OCI-LY3 (cell line): ENCODE measurements at regions not wholly inside any gene's neighbourhood (a gene's known extent, or its start where the extent isn't known, plus 50 kb on each side); places are given as distances from the start of the nearest gene placed in this dataset.

Experiments used
- H2AFZ ChIP-seq: fragments of 200-600, 300-600 bp; shearing (Covaris generic); 2 replicates; pipeline ENCODE4 v1.6.0; 2014; ENCODE audit warnings: antibody characterized with exemption, low read depth, low read length
- H3K27ac ChIP-seq: fragments of 200-600, 300-600 bp; sonication (generic); 2 replicates; pipeline ENCODE4 v1.5.1; 2014; ENCODE audit warnings: mild to moderate bottlenecking, low read length, moderate library complexity, mixed read lengths
- H3K27me3 ChIP-seq: fragments of 200-600, 300-600 bp; sonication (generic); 2 replicates; pipeline ENCODE4 v1.6.1; 2014; ENCODE audit warnings: low read depth, low read length, mixed read lengths
- H3K36me3 ChIP-seq: fragments of 200-600, 300-600 bp; sonication (generic); replicated peaks from 2 replicates; pipeline ENCODE3; 2014; ENCODE audit warnings: low read depth, low read length, mixed read lengths
- H3K4me1 ChIP-seq: fragments of 300-600, 200-600 bp; sonication (generic); 2 replicates; pipeline ENCODE4 v1.6.1; 2014; ENCODE audit warnings: low read length, mixed read lengths
- H3K4me2 ChIP-seq: fragments of 200-600, 300-600 bp; sonication (generic); 2 replicates; pipeline ENCODE4 v1.6.1; 2014; ENCODE audit warnings: low read length, mixed read lengths
- H3K4me3 ChIP-seq: fragments of 300-600, 200-600 bp; sonication (generic); 2 replicates; pipeline ENCODE4 v1.5.1; 2014; ENCODE audit warnings: antibody characterized with exemption, mild to moderate bottlenecking, low read length, moderate library complexity
- H3K79me2 ChIP-seq: fragments of 300-600, 200-600 bp; shearing (Covaris generic); 2 replicates; pipeline ENCODE4 v1.6.1; 2014; ENCODE audit warnings: mild to moderate bottlenecking, low read length, mixed read lengths
- H3K9ac ChIP-seq: fragments of 300-600, 200-600 bp; shearing (Covaris generic); 2 replicates; pipeline ENCODE4 v1.6.0; 2014; ENCODE audit warnings: mild to moderate bottlenecking, low read length, moderate library complexity
- H3K9me3 ChIP-seq: fragments of 200-600, 300-600 bp; shearing (Covaris generic); 2 replicates; pipeline ENCODE4 v1.6.1; 2014; ENCODE audit warnings: low read length, mixed read lengths; ENCODE audit not compliant: insufficient read depth
- H4K20me1 ChIP-seq: fragments of 200-600, 300-600 bp; sonication (generic); 2 replicates; pipeline ENCODE4 v1.6.1; 2016; ENCODE audit warnings: low read length, mixed read lengths; ENCODE audit not compliant: insufficient read depth
- EZH2phosphoT487 ChIP-seq: fragments of 200-600 bp; shearing (Covaris generic); IDR thresholded peaks from 2 replicates; pipeline ENCODE4 v1.6.1; 2018; ENCODE audit warnings: antibody characterized with exemption, mixed run types, low read depth
- TF ChIP-seq, protein P1 (sequence below): fragments of 200-600, 300-600 bp; sonication (generic); IDR thresholded peaks from 2 replicates; pipeline ENCODE4 v1.5.1; 2014; ENCODE audit warnings: antibody characterized with exemption, low read length, low read depth

DNA sequence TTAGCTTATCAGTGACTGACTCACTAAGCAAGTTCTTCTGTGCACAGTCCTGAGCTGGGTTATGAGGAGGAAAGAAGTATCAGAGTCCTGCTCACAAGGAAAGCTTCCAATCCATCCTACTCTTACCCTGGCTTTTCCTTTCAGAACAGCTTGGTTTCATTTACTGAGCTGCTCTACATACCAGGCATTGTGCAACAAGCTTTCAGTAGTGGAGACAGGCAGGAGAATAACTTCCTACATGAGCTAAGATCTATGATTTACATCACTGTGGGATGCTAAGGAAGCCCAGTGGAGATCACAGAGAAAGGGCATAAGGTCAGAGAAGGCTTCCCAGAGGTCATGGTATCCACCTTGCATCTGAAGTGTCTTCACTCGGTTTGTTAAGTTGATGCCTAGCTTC lies 144.5 kb downstream of the MAP3K7 start:
- H3K4me1 ChIP-seq, result no peaks in the 10 kb centered on the region
- no peak overlapping the region for H3K4me3 ChIP-seq
- H3K27ac ChIP-seq, result no peak overlapping the region
- H3K27me3 ChIP-seq, result 0 out of 2 replicates have a peak, but pooled peaks cover 6% of the 10 kb centered on the region
- H4K20me1 ChIP-seq, result no peaks in the 10 kb centered on the region
- H3K79me2 ChIP-seq, result no peaks in the 10 kb centered on the region
- H3K9ac ChIP-seq, result no peak overlapping the region
- no peaks in the 10 kb centered on the region for H3K36me3 ChIP-seq
- no peak overlapping the region for H3K4me2 ChIP-seq
- H2AFZ ChIP-seq, result no peak overlapping the region
- no peak for TF ChIP-seq EZH2phosphoT487
- TF ChIP-seq, protein P1, sequence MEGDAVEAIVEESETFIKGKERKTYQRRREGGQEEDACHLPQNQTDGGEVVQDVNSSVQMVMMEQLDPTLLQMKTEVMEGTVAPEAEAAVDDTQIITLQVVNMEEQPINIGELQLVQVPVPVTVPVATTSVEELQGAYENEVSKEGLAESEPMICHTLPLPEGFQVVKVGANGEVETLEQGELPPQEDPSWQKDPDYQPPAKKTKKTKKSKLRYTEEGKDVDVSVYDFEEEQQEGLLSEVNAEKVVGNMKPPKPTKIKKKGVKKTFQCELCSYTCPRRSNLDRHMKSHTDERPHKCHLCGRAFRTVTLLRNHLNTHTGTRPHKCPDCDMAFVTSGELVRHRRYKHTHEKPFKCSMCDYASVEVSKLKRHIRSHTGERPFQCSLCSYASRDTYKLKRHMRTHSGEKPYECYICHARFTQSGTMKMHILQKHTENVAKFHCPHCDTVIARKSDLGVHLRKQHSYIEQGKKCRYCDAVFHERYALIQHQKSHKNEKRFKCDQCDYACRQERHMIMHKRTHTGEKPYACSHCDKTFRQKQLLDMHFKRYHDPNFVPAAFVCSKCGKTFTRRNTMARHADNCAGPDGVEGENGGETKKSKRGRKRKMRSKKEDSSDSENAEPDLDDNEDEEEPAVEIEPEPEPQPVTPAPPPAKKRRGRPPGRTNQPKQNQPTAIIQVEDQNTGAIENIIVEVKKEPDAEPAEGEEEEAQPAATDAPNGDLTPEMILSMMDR, result no peak
- no peaks in the 10 kb centered on the region for H3K9me3 ChIP-seq

DNA sequence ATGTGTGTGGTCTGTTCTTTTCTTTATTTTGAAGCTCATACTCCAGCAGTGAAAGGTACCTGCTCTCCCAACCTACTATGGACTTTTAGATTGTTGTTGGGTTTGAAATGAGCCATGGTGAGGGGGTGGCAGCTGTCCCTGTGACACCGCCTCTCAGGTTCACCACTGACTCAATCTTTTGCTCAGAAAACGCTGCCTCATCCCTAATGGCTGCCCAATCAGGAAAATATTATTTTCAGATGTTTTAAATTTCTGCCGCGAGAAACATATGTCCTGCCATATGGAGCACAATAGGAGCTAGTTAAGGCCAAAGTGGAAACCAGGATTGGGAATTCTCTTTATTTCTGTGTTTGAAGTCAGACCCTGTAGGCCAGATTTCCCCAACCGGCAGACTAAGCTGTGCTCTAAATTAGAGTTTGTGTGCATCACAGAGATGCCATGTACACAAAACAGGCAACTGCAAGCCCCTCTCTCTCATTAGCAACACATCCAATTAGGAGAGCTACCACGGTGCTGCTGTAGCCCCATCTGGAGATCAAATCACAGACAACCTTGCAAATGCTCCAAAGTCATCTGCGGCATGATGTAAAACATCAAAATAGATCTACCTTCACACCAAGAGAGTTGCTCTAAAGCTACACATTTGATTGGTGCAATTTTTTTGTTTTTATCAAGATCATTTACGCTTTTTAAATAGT lies 144.1 kb upstream of the BACH2 start:
- Histone ChIP-seq H4K20me1 (no peaks in the 10 kb centered on the region), H2AFZ (no peak overlapping the region), H3K9ac (no peak overlapping the region), H3K36me3 (no peaks in the 10 kb centered on the region), H3K4me3 (no peak overlapping the region), H3K4me1 (no peaks in the 10 kb centered on the region), H3K27ac (no peak overlapping the region), H3K4me2 (no peak overlapping the region), H3K27me3 (0 out of 2 replicates have a peak, but pooled peaks cover 6% of the 10 kb centered on the region), H3K79me2 (no peaks in the 10 kb centered on the region), H3K9me3 (no peaks in the 10 kb centered on the region)
- TF ChIP-seq, protein P1, result no peak
- no peak for TF ChIP-seq EZH2phosphoT487

DNA sequence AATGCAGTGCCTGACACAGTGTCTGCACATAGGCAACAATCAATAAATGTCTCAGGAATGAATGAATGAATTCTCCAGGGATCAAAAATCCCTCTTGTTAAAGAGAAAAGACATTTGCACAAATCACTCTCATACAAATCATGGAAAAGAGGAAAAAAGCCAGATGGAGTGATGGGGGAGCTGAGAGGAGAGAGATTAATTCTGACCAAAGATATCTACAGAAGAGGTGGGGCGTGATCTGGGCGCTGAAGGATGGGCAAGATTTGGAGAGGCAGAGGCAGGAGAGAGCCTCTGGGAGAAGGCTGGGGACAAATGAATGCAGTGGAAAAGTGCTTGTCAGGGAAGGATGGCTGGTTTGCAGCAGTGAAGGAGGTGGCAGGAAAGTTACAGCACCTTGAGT lies 142.9 kb upstream of the BACH2 start:
- Histone ChIP-seq H3K4me2 (no peak overlapping the region), H3K4me3 (no peak overlapping the region), H3K36me3 (no peaks in the 10 kb centered on the region), H3K79me2 (no peaks in the 10 kb centered on the region), H3K27me3 (0 out of 2 replicates have a peak, but pooled peaks cover 6% of the 10 kb centered on the region), H3K4me1 (no peaks in the 10 kb centered on the region), H3K27ac (no peak overlapping the region), H2AFZ (no peak overlapping the region), H3K9me3 (no peaks in the 10 kb centered on the region), H3K9ac (no peak overlapping the region), H4K20me1 (no peaks in the 10 kb centered on the region)
- TF ChIP-seq, protein P1, result no peak
- no peak for TF ChIP-seq EZH2phosphoT487

DNA sequence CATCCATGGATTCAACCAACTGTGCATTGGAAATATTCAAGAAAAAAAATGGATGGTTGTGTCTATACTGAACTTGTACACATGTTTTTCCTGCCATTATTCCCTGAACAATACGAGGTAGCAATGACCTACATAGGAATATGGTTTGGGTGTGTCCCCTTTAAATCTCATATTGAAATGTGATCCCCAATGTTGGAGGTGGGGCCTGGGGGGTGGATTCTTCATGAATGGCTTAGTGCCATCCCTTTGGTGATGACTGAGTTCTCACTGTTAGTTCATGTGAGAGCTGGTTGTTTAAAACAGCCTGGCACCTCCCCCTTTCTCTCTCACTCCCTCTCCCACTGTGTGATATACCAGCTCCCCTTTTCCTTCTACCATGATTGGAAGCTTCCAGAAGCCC lies 139.8 kb upstream of the BACH2 start:
- Histone ChIP-seq H3K9me3 (no peaks in the 10 kb centered on the region), H3K79me2 (no peaks in the 10 kb centered on the region), H3K9ac (no peak overlapping the region), H3K27ac (no peak overlapping the region), H3K27me3 (no peaks in the 10 kb centered on the region), H4K20me1 (no peaks in the 10 kb centered on the region), H3K4me3 (no peak overlapping the region), H2AFZ (no peak overlapping the region), H3K36me3 (no peaks in the 10 kb centered on the region), H3K4me1 (no peaks in the 10 kb centered on the region), H3K4me2 (no peak overlapping the region)
- no peak for TF ChIP-seq EZH2phosphoT487
- TF ChIP-seq, protein P1, result no peak
